Activated naive CD8-positive, alpha-beta T cell treated with anti-CD3 and anti-CD28 coated beads, Interleukin-2, amount 10 ng/mL, durations not matched to agents 7 days and 5 days (primary cell): ENCODE measurements at regions not wholly inside any gene's neighbourhood (a gene's known extent, or its start where the extent isn't known, plus 50 kb on each side); places are given as distances from the start of the nearest gene placed in this dataset.

Source experiments
- ATAC-seq: fragments of 150-1000 bp; cut with Tn5 transposase; one replicate; pipeline ENCODE4 v1.10.0; 2021; ENCODE audit warnings: low read depth, moderate library complexity
- POLR2A ChIA-PET: fragments of 350-600 bp; sonication (Branson Sonifier 250); formaldehyde crosslinking; loops from one replicate; lab custom pipeline; 2021; ENCODE audit warnings: antibody characterized with exemption; lab: Charles Lee
- DNase-seq: peaks from one replicate; pipeline ENCODE4 v3.0.0; 2021
- H3K27ac Mint-ChIP-seq: one replicate; pipeline ENCODE4 v1.8.0; 2022; ENCODE audit warnings: mild to moderate bottlenecking, mixed read lengths
- H3K27me3 Mint-ChIP-seq: one replicate; pipeline ENCODE4 v1.8.0; 2022; ENCODE audit warnings: mild to moderate bottlenecking, moderate library complexity, mixed read lengths
- H3K36me3 Mint-ChIP-seq: one replicate; pipeline ENCODE4 v1.8.0; 2021; ENCODE audit warnings: mild to moderate bottlenecking, mixed read lengths
- H3K4me1 Mint-ChIP-seq: one replicate; pipeline ENCODE4 v1.8.0; 2021; ENCODE audit warnings: mixed read lengths
- H3K4me3 Mint-ChIP-seq: one replicate; pipeline ENCODE4 v1.8.0; 2022; ENCODE audit warnings: mild to moderate bottlenecking, moderate library complexity, mixed read lengths
- H3K9me3 Mint-ChIP-seq: one replicate; pipeline ENCODE4 v1.8.0; 2021; ENCODE audit warnings: mixed read lengths

GRCh38 chr20:59391975-59392374 lies 91.6 kb downstream of the EDN3 start:
- no peak for ATAC-seq
- Mint-ChIP-seq H3K9me3 (no peaks in the 10 kb centered on the region), H3K27me3 (peaks cover 7% of the 10 kb centered on the region)

GRCh38 chr20:59392736-59393135 lies 92.3 kb downstream of the EDN3 start:
- ATAC-seq (no peak), DNase-seq (no peak)
- no peak overlapping the region for H3K4me3 Mint-ChIP-seq
- POLR2A ChIA-PET, result no interaction called here
- H3K36me3 Mint-ChIP-seq, result no peaks in the 10 kb centered on the region
- peaks cover 7% of the 10 kb centered on the region for H3K27me3 Mint-ChIP-seq
- no peaks in the 10 kb centered on the region for H3K4me1 Mint-ChIP-seq
- H3K9me3 Mint-ChIP-seq, result no peaks in the 10 kb centered on the region
- H3K27ac Mint-ChIP-seq, result no peak overlapping the region

More at GRCh38 chr20:59391975-59392374, 91.6 kb downstream of the EDN3 start:
- H3K36me3 Mint-ChIP-seq, result no peaks in the 10 kb centered on the region
- no peaks in the 10 kb centered on the region for H3K4me1 Mint-ChIP-seq
- DNase-seq, result no peak
- H3K4me3 Mint-ChIP-seq, result no peak overlapping the region
- H3K27ac Mint-ChIP-seq, result no peak overlapping the region
- POLR2A ChIA-PET, result no interaction called here

- Mint-ChIP-seq H3K4me3 (no peak overlapping the region), H3K9me3 (no peaks in the 10 kb centered on the region), H3K4me1 (no peaks in the 10 kb centered on the region), H3K36me3 (no peaks in the 10 kb centered on the region), H3K27me3 (peaks cover 7% of the 10 kb centered on the region), H3K27ac (no peak overlapping the region)
- DNase-seq (no peak), ATAC-seq (no peak)
- POLR2A ChIA-PET, result no interaction called here
Measured at GRCh38 chr20:59393142-59393541, 92.7 kb downstream of the EDN3 start.

- no peak for DNase-seq
- peaks cover 7% of the 10 kb centered on the region for H3K27me3 Mint-ChIP-seq
- ATAC-seq, result no peak
- no peak overlapping the region for H3K4me3 Mint-ChIP-seq
- POLR2A ChIA-PET, result no interaction called here
- H3K27ac Mint-ChIP-seq, result no peak overlapping the region
- no peaks in the 10 kb centered on the region for H3K36me3 Mint-ChIP-seq
- no peaks in the 10 kb centered on the region for H3K4me1 Mint-ChIP-seq
- no peaks in the 10 kb centered on the region for H3K9me3 Mint-ChIP-seq
Measured at GRCh38 chr20:59395729-59396128, 95.3 kb downstream of the EDN3 start.

GRCh38 chr20:59398537-59399205 lies 98.3 kb downstream of the EDN3 start:
- Mint-ChIP-seq H3K27ac (no peak overlapping the region), H3K36me3 (no peaks in the 10 kb centered on the region), H3K27me3 (peaks cover 4% of the 10 kb centered on the region), H3K4me3 (no peak overlapping the region), H3K4me1 (no peaks in the 10 kb centered on the region), H3K9me3 (no peaks in the 10 kb centered on the region)
- POLR2A ChIA-PET, result no interaction called here
- DNase-seq (no peak), ATAC-seq (no peak)

GRCh38 chr20:59399426-59400099 lies 99.2 kb downstream of the EDN3 start:
- Mint-ChIP-seq H3K9me3 (no peaks in the 10 kb centered on the region), H3K4me3 (no peak overlapping the region), H3K27me3 (peaks cover 8% of the 10 kb centered on the region), H3K4me1 (no peaks in the 10 kb centered on the region), H3K27ac (no peak overlapping the region), H3K36me3 (no peaks in the 10 kb centered on the region)
- ATAC-seq (no peak), DNase-seq (no peak)
- POLR2A ChIA-PET, result no interaction called here

GRCh38 chr20:59400708-59401107 lies 100.3 kb downstream of the EDN3 start:
- Mint-ChIP-seq H3K4me1 (no peaks in the 10 kb centered on the region), H3K27ac (no peak overlapping the region), H3K9me3 (no peaks in the 10 kb centered on the region), H3K36me3 (no peaks in the 10 kb centered on the region), H3K4me3 (no peak overlapping the region), H3K27me3 (peaks cover 16% of the 10 kb centered on the region)
- POLR2A ChIA-PET, result interaction anchor here (0.6 kb wide), 1 partner anchor 533 kb away, joined by 3 read pairs; no protein-coding TSS in a partner anchor
- DNase-seq, result no peak
- no peak for ATAC-seq

- POLR2A ChIA-PET, result no interaction called here
- Mint-ChIP-seq H3K4me3 (no peak overlapping the region), H3K9me3 (no peaks in the 10 kb centered on the region), H3K27me3 (peaks cover 30% of the 10 kb centered on the region), H3K36me3 (no peaks in the 10 kb centered on the region), H3K27ac (no peak overlapping the region), H3K4me1 (no peaks in the 10 kb centered on the region)
- ATAC-seq (peak; percentile 21), DNase-seq (no peak)
Measured at GRCh38 chr20:59402681-59403080, 102.3 kb downstream of the EDN3 start.

GRCh38 chr20:59403261-59403961 lies 103.0 kb downstream of the EDN3 start:
- Mint-ChIP-seq H3K27me3 (peaks cover 30% of the 10 kb centered on the region), H3K4me3 (peak overlapping the region; percentile 57), H3K36me3 (no peaks in the 10 kb centered on the region), H3K9me3 (no peaks in the 10 kb centered on the region), H3K27ac (no peak overlapping the region), H3K4me1 (no peaks in the 10 kb centered on the region)
- ATAC-seq, result peak; percentile 75
- peak; percentile 89 for DNase-seq
- POLR2A ChIA-PET, result no interaction called here

GRCh38 chr20:59403962-59404314 lies 103.5 kb downstream of the EDN3 start:
- H3K36me3 Mint-ChIP-seq, result no peaks in the 10 kb centered on the region
- peaks cover 30% of the 10 kb centered on the region for H3K27me3 Mint-ChIP-seq
- ATAC-seq (no peak), DNase-seq (no peak)
- H3K9me3 Mint-ChIP-seq, result no peaks in the 10 kb centered on the region
- POLR2A ChIA-PET, result no interaction called here
- no peak overlapping the region for H3K27ac Mint-ChIP-seq
- H3K4me1 Mint-ChIP-seq, result no peaks in the 10 kb centered on the region
- H3K4me3 Mint-ChIP-seq, result peak overlapping the region; percentile 23

GRCh38 chr20:59404749-59405148 lies 104.3 kb downstream of the EDN3 start:
- H3K27ac Mint-ChIP-seq, result no peak overlapping the region
- no peak overlapping the region for H3K4me3 Mint-ChIP-seq
- no peak for ATAC-seq
- no peaks in the 10 kb centered on the region for H3K9me3 Mint-ChIP-seq
- DNase-seq, result no peak
- peaks cover 30% of the 10 kb centered on the region for H3K27me3 Mint-ChIP-seq
- H3K36me3 Mint-ChIP-seq, result no peaks in the 10 kb centered on the region
- H3K4me1 Mint-ChIP-seq, result no peaks in the 10 kb centered on the region
- POLR2A ChIA-PET, result no interaction called here

- H3K27me3 Mint-ChIP-seq, result peaks cover 30% of the 10 kb centered on the region
- H3K27ac Mint-ChIP-seq, result no peak overlapping the region
- DNase-seq (no peak), ATAC-seq (no peak)
- no peaks in the 10 kb centered on the region for H3K9me3 Mint-ChIP-seq
- POLR2A ChIA-PET, result no interaction called here
- H3K36me3 Mint-ChIP-seq, result no peaks in the 10 kb centered on the region
- H3K4me1 Mint-ChIP-seq, result no peaks in the 10 kb centered on the region
- no peak overlapping the region for H3K4me3 Mint-ChIP-seq
Measured at GRCh38 chr20:59405226-59406200, 105.1 kb downstream of the EDN3 start.

GRCh38 chr20:59406446-59406845 lies 106.0 kb downstream of the EDN3 start:
- H3K4me1 Mint-ChIP-seq, result no peaks in the 10 kb centered on the region
- DNase-seq, result no peak
- no peak overlapping the region for H3K4me3 Mint-ChIP-seq
- no peak overlapping the region for H3K27ac Mint-ChIP-seq
- POLR2A ChIA-PET, result no interaction called here
- no peak for ATAC-seq
- H3K27me3 Mint-ChIP-seq, result peaks cover 30% of the 10 kb centered on the region
- H3K9me3 Mint-ChIP-seq, result no peaks in the 10 kb centered on the region
- no peaks in the 10 kb centered on the region for H3K36me3 Mint-ChIP-seq
